ENCODE measurements at regions not wholly inside any gene's neighbourhood (a gene's known extent, or its start where the extent isn't known, plus 50 kb on each side); places are given as distances from the start of the nearest gene placed in this dataset.

GRCh38 chr6:14390805-14391204, 273.2 kb downstream of the CD83 start:
- H3K4me1 ChIP-seq (ENCODE audit: control insufficient read depth, low read length), result no peaks in the 10 kb centered on the region
- no peak overlapping the region for H3K4me3 ChIP-seq (ENCODE audit: low read length)
- no peaks in the 10 kb centered on the region for H4K20me1 ChIP-seq (ENCODE audit: control insufficient read depth, insufficient read depth, low read depth, low read length)
- no peaks in the 10 kb centered on the region for H3K9me2 ChIP-seq (replicated peaks; ENCODE audit: control insufficient read depth, low read length)
- TF ChIP-seq EZH2phosphoT487 (IDR thresholded peaks at IDR 0.05; ENCODE audit: borderline replicate concordance, low read length) (no peak), CTCF (IDR thresholded peaks at IDR 0.05; ENCODE audit: low read depth, low read length, poor library complexity, severe bottlenecking) (no peak)
- no peak overlapping the region for H3K4me2 ChIP-seq (ENCODE audit: low read length)
- no peak overlapping the region for H3K27ac ChIP-seq (ENCODE audit: low read depth, low read length)
- H3K36me3 ChIP-seq (ENCODE audit: control insufficient read depth, low read length), result no peaks in the 10 kb centered on the region
- no peaks in the 10 kb centered on the region for H3F3A ChIP-seq (ENCODE audit: control insufficient read depth, insufficient read depth)
- no peaks in the 10 kb centered on the region for H3K79me2 ChIP-seq (ENCODE audit: control insufficient read depth, low read length)
- H3K9me3 ChIP-seq (ENCODE audit: control insufficient read depth, insufficient read depth, low read length), result no peaks in the 10 kb centered on the region
- no peaks in the 10 kb centered on the region for H3K27me3 ChIP-seq (ENCODE audit: control insufficient read depth, low read length)

GRCh38 chr6:14393910-14394309, 276.3 kb downstream of the CD83 start:
- Histone ChIP-seq H3K27me3 (ENCODE audit: control insufficient read depth, low read length) (no peaks in the 10 kb centered on the region), H3K79me2 (ENCODE audit: control insufficient read depth, low read length) (no peaks in the 10 kb centered on the region), H3K4me2 (ENCODE audit: low read length) (no peak overlapping the region), H3K36me3 (ENCODE audit: control insufficient read depth, low read length) (no peaks in the 10 kb centered on the region), H3K27ac (ENCODE audit: low read depth, low read length) (no peak overlapping the region), H3K9me3 (ENCODE audit: control insufficient read depth, insufficient read depth, low read length) (no peaks in the 10 kb centered on the region), H3K4me3 (ENCODE audit: low read length) (no peak overlapping the region), H4K20me1 (ENCODE audit: control insufficient read depth, insufficient read depth, low read depth, low read length) (no peaks in the 10 kb centered on the region), H3F3A (ENCODE audit: control insufficient read depth, insufficient read depth) (no peaks in the 10 kb centered on the region), H3K4me1 (ENCODE audit: control insufficient read depth, low read length) (no peaks in the 10 kb centered on the region), H3K9me2 (replicated peaks; ENCODE audit: control insufficient read depth, low read length) (no peaks in the 10 kb centered on the region)
- TF ChIP-seq CTCF (IDR thresholded peaks at IDR 0.05; ENCODE audit: low read depth, low read length, poor library complexity, severe bottlenecking) (no peak), EZH2phosphoT487 (IDR thresholded peaks at IDR 0.05; ENCODE audit: borderline replicate concordance, low read length) (no peak)

- Histone ChIP-seq H3K27ac (ENCODE audit: low read depth, low read length) (no peak overlapping the region), H3K9me3 (ENCODE audit: control insufficient read depth, insufficient read depth, low read length) (no peaks in the 10 kb centered on the region), H3K9me2 (replicated peaks; ENCODE audit: control insufficient read depth, low read length) (no peaks in the 10 kb centered on the region), H3F3A (ENCODE audit: control insufficient read depth, insufficient read depth) (no peaks in the 10 kb centered on the region), H3K4me1 (ENCODE audit: control insufficient read depth, low read length) (no peaks in the 10 kb centered on the region), H3K4me3 (ENCODE audit: low read length) (no peak overlapping the region), H3K36me3 (ENCODE audit: control insufficient read depth, low read length) (no peaks in the 10 kb centered on the region), H3K4me2 (ENCODE audit: low read length) (no peak overlapping the region), H3K27me3 (ENCODE audit: control insufficient read depth, low read length) (no peaks in the 10 kb centered on the region), H3K79me2 (ENCODE audit: control insufficient read depth, low read length) (no peaks in the 10 kb centered on the region), H4K20me1 (ENCODE audit: control insufficient read depth, insufficient read depth, low read depth, low read length) (no peaks in the 10 kb centered on the region)
- TF ChIP-seq EZH2phosphoT487 (IDR thresholded peaks at IDR 0.05; ENCODE audit: borderline replicate concordance, low read length) (no peak), CTCF (IDR thresholded peaks at IDR 0.05; ENCODE audit: low read depth, low read length, poor library complexity, severe bottlenecking) (no peak)
Observed at GRCh38 chr6:14396392-14396791, 278.8 kb downstream of the CD83 start.
